AG20443 (cell line): ENCODE measurements at regions not wholly inside any gene's neighbourhood (a gene's known extent, or its start where the extent isn't known, plus 50 kb on each side); places are given as distances from the start of the nearest gene placed in this dataset.
A peak's percentile ranks its signal among the peaks of the same experiment; 100 is the strongest.
"Not testable (repeated sequence)": the region's sequence is repeated elsewhere in the genome, so short reads cannot be mapped to it uniquely, and the experiment has no call there.

Experiments used
- DNase-seq: peaks from one replicate; pipeline ENCODE4 v3.0.0; 2012; ENCODE audit warnings: low spot score, mixed read lengths

GRCh38 chr18:26650310-26651268 is 102.2 kb upstream of the KCTD1 start:
- no peak for DNase-seq

GRCh38 chr18:26649193-26649543 is 100.8 kb upstream of the KCTD1 start:
- DNase-seq: no peak

GRCh38 chr18:26648509-26649192 is 100.3 kb upstream of the KCTD1 start:
- DNase-seq: no peak

- DNase-seq: no peak
Measured at GRCh38 chr18:26646901-26647300, 98.5 kb upstream of the KCTD1 start.

DNA sequence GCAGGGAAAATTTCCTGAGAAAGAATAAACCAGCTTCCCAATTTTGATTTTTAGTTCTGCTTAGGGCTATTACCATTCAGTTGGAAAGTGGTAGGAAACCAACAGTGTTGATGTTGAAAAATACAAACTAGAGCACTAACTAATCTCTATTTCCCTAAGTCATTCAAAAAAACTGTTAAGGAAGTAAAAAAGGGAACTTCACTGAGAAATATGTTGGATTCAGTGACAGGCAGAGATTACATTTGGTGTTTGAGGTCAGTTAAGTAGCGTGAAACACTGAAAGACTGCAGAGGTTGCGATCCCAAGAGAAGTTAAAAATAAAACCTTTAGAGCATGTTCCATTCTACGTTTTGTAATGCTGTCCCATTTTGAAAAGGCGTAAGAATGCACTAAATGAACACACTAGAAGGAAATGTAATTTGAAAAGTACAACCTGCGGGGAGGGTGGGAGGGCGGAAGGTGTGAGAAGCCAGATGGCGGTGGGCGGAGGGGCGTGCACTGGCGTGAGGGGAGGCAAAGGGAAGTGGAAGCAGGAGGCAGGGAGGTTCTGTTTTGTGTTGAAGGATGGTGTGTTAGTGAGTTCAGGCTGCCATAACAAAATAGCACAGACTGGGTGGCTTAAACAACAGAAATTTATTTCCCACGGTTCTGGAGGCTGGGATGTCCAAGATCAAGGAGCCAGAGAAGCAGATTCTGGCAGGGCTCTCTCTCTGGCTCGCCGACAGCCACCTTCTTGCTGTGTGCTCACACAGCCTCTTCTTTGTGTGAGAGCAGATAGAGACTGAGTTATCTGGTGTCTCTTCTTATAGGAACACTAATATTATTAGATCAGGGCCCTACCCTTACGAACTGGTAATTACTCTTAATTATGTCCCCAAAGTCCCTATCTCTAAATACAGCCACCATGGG is 94.3 kb upstream of the KCTD1 start:
- no peak for DNase-seq

DNA sequence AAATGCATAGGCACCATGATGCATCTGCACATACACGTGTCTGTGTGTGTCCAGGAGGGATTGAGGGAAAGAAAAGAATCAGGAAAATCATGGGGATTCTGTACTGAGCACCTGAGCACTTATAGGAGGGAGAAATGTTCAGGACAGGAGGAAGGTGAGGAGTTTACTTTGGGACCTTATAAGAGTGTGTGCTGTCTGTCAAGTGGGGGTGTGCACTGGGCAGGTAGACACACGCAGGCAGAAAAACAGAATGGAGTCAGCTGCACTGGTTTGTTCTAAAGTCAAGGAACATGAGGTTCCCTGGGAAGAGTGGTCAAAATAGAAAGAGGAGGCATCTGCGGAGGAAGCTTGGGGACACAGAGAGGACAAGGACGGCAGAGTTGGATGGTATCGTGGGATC is 92.2 kb upstream of the KCTD1 start:
- DNase-seq: no peak

DNA sequence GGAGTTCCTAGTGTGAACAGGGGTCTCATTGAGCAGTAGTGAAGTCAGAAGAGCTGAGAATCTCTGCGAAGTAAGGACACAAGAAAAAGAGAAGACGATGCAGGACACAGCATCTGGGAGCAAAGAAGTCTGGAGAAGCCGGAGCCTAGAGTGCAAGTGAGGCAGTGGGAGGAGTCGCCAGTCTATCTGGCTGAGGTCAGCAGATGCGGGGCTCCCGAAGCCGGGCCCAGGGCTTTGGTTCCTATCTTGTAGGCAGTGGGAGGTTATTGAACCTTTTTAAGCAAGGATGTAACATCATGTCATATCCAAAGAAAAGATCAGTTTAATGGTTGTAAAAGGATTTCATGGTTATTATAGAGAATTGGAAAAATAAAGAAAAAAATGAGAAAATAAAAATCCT is 90.8 kb upstream of the KCTD1 start:
- no peak for DNase-seq

- no peak for DNase-seq
Measured at GRCh38 chr18:26637983-26638382, 89.6 kb upstream of the KCTD1 start.

GRCh38 chr18:26637324-26637723 is 89.0 kb upstream of the KCTD1 start:
- no peak for DNase-seq

- no peak for DNase-seq
Measured at GRCh38 chr18:26635466-26635865, 87.1 kb upstream of the KCTD1 start.

DNA sequence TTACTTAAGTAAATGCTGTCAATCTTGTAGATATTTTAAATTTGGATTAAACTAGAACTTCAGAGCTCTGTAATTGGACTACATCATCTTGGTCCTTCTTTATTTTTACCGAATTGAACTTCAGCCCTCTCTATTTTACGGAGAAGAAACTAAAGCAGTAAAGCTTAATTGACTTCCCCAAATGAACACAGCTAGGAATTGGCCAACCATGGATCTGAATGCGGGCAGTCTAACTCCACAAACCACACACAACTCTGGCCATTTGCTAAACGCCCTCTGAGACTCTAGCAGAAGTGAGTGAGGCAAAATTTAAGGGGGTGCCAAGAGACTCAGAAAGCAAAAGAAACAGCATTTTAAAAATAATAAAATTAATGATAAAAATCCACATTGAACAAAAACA is 86.3 kb upstream of the KCTD1 start:
- no peak for DNase-seq

DNA sequence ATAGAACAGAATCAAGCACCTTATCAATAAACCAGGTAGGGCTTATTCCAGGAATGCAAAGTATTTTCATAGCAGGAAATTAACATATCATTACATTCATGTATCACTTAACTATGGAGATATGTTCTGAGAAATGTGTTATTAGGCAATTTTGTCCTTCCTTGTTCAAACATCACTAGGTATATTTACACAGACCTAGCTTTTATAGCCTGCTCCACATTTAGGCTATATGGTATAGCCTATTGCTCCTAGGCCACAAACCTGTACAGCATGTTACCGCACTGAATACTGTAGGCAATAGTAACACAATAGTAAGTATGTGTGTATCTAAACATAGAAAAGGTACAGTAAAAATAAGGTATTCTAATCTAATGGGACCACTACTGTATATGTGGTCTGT is 82.8 kb upstream of the KCTD1 start:
- DNase-seq: no peak

- no peak for DNase-seq
Measured at GRCh38 chr18:26630596-26630995, 82.2 kb upstream of the KCTD1 start.

DNA sequence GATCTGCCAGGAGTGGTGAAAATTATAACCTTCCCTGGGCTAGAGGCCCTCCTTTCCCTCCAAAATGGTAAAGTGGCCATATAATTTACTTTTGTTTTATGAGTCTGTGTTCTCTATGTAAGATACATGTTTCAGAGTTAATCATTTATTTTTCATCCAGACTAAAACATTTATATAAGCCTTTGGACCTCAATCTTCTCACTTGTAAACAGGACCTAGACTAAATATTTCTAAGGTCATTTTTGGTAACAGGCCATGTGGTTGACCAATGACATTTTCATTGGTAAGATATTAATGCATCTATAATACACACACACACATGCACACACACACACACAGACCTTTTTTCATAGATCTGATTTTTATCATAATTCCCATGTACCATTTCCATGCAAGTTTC is 79.7 kb upstream of the KCTD1 start:
- no peak for DNase-seq

GRCh38 chr18:26624443-26624842 is 76.1 kb upstream of the KCTD1 start:
- DNase-seq: no peak

DNA sequence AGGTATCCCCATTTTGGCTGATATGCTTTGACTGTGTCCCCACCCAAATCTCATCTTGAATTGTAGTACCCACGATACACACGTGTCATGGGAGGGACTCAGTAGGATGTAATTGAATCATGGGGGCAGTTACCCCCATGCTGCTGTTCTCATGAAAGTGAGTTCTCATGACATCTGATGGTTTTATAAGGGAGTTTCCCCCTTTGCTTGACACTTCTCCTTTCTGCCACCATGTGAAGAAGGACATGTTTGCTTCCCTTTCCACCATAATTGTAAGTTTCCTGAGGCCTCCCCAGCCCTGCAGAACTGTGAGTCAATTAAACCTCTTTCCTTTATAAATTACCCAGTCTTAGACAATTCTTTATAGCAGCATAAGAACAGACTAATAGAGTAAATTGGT is 75.0 kb upstream of the KCTD1 start:
- not testable (repeated sequence) for DNase-seq

- peak; percentile 35 for DNase-seq
Measured at GRCh38 chr18:26621161-26622026, 73.0 kb upstream of the KCTD1 start.

DNA sequence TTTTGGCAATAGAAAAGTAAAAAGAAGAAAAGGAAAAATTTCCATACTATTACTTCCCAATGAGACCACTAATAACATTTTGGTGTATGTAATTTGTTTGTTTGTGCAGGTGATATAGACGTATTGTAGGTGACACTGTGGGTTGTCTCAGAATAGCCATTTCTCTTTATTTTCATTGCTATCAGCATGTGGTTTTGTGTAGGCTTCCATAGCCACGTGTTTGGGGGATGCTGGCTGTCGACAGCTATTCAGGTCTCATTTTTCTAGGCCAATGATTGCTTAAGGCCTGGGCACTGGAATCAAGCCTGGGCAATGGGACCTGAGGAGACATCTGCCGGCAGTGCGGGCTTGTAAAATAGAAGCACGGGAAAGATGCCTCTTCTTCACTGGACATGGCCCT is 71.0 kb upstream of the KCTD1 start:
- no peak for DNase-seq

- DNase-seq: no peak
Measured at GRCh38 chr18:26618135-26618534, 69.8 kb upstream of the KCTD1 start.

- peak; percentile 57 for DNase-seq
Measured at GRCh38 chr18:26617151-26617554, 68.8 kb upstream of the KCTD1 start.

GRCh38 chr18:26614374-26614773 is 66.0 kb upstream of the KCTD1 start:
- no peak for DNase-seq
